NCI-H2171 treated with DMSO at 0.1 percent for 48 hours (cell line): ENCODE measurements at regions not wholly inside any gene's neighbourhood (a gene's known extent, or its start where the extent isn't known, plus 50 kb on each side); places are given as distances from the start of the nearest gene placed in this dataset.
"Not testable (repeated sequence)": the region's sequence is repeated elsewhere in the genome, so short reads cannot be mapped to it uniquely, and the experiment has no call there.

ENCODE experiments used
- DNase-seq: peaks from one replicate; lab custom pipeline; 2025; lab: John Stamatoyannopoulos, UW

DNA sequence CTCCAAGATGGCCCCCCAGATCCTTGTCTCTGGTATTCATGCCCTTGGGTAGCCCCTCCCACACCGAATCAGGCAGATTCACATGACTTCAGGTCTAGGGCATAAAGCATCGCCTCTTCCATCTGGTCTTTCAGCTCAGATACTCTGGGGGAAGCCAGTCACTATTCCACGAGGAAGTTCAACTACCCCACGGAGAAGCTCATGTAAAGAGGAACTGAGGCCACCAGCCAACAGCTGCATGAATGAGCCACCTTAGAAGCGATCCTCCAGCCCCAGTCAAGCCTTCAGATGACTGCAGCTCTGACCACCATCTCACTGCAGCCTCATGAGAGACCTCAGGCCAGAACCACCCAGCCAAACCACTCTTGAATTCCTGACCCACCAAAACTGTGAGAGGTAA, 54.1 kb downstream of the SOCS3 start:
- DNase-seq = no peak

DNA sequence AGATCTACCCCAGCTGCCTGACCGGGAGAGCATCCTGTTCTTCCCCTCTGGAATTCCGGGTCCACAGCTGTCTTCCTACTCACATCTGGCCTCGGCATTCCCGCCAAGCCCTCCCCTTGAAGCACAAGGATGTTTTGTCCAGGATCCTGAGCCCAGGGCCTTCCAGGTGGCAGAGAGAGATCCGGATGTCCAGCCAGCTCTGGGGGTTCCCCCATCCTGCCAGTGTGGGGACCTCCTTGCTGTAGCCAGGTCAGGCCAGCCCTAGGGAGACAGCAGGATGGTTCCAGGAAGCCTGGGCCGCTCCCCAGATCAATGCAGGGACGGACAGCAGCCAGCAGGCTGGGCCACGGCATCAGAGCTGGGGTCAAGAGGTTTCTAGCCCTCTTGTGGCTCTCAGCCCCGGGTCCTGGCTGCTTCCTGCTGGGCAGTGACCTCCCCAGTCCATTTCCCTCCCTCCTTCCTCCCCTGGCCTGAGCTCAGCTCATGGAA, 55.3 kb downstream of the SOCS3 start:
- DNase-seq = no peak

DNA sequence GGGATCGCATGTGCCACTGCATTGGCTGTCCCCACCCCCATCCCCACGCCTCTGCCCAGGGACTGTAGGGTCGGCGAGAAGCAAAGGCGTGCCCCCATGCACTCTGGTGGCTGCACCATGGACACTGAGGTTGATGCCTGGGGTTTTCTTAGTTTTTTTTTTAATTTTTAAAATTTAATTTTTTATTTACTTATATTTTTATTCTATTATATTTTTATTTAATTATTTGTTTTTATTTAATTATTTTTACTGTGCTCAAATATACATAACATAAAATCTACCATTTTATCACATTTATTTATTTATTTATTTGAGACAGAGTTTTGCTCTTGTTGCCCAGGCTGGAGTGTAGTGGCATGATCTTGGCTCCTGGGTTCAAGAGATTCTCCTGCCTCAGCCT, 57.4 kb downstream of the SOCS3 start:
- DNase-seq = no peak

DNA sequence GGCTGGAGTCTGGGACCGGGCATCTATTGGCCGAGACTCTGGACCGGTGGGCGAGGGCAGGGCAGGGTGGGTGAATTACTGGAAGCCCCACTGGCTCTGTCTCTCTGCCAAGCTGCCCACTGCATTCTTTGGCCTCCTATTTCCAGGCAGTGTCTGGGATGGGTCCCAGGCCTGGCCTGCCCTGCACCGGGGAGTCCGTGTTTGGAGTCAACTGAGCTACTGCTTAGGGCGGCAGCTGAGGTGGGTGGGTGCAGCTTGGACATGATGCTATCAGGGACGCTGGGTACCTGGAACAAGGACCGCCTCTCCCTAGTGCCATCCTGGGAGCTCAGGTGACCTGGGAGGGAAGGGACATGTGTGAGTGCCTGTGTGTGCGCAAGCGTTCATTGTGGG, 58.1 kb downstream of the SOCS3 start:
- no peak for DNase-seq

DNA sequence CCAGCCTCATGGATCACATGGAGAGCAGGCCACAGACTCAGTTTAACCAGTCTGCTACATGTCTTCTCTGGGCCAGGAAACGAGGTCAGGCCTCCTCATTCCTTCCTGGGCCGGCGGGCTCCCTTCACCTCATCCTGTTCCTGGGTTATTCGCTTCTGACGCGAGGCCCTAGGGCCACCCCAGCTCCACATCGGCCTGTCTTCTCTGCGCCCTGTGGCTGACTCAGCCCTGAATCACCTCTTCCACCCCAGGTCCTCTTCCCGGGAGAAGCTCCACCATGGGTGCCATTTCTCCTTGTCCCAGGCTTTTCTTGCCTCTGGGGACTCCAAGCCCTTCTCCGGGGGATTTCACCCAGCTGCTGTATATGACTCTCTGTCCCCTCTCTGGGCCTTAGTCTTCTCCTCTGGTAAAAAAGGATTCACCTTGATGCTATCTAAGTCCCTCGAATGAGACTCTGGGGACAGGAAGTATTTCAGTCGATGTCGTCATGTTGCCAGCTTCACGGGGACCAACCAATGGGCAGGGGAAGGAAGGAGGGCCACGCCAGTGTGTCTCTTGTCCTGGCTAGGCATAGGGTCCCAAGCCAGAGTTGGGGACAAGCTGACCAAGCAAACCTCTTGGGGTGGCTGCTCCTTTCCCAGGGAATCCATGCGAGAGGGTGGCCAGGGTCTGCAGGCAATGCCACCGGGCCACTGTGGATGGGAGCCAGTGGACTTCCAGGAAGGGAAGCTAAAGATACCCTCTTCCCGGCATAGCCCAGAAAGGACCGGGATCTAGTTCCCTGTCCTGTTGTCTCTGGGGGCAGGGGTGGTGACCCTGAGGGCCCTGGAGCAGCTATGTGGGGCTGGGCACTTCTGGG, 58.7 kb downstream of the SOCS3 start:
- no peak for DNase-seq

DNA sequence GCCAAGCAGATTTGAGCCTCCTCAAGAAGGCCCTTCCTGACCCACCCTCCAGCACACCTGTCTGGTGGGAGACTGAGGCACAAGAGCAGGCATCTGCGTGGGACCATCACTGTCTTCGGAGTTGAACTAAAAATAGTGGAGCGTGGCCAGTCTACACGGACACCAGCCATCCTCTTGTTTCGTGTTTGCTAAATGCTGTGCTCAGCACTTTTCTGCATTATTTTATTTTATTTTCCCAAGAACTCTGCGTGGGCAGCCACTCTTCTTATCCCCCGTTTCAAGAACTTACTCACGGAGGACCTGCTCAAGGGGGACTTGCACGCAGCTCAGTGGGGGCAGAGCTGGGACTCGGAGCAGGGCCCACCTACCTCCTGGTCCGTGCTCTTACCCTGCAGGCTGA, 60.8 kb downstream of the SOCS3 start:
- no peak for DNase-seq

DNA sequence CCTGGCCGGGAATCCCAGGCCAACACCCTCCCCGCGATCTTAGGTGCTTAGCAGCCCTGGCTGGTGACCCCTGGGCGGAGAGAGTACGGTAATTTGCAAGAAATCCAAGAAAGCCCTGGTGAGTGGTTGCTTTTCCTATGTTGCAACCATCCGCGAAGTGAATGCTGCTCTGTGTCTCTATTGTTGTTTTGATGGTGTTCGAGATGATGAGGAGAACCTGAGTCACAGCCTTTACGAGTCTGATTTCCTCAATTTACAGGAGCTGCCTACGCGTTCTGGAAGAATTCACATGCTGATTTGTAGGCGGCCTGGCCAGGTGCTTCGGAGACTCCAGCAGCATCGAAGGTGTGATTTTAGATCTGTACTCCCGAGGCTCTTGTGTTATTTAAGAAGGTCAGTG, 63.3 kb downstream of the TMEM235 start:
- DNase-seq = no peak

DNA sequence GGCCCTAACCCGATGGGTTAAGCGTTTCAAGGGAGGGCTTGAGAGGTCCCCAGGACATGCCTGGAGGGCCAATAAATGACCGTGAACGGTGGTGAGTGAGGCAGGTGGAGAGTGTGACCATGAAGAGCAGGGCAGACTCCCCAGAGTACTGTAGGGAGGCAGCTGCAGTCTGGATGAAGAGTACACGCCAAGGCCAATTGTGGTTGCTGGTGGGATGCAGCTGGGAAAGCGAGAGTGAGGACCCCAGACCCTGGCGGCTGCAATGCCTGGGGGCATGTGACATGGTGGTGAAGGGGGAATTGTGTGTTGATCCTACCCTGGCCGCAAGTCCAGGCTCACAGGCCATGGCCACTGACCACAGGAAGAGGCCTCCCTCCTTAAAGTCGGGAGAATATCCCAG, 62.9 kb downstream of the TMEM235 start:
- no peak for DNase-seq

DNA sequence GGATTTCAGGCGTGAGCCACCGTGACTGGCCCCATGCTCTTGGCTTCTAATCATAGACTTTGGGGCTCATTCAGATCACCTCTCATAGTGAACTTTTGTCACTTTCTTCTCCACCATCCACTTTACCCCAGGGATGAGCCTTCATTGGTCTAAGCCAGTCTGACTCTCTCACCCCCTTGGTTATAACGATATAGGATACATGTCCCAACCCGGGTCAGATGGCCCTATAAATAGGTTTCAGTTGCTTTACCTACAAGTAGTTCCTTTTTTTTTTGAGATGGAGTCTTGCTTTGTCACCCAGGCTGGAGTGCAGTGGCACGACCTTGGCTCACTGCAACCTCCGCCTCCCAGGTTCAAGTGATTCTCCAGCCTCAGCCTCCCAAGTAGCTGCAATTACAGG, 61.7 kb downstream of the TMEM235 start:
- DNase-seq = not testable (repeated sequence)

DNA sequence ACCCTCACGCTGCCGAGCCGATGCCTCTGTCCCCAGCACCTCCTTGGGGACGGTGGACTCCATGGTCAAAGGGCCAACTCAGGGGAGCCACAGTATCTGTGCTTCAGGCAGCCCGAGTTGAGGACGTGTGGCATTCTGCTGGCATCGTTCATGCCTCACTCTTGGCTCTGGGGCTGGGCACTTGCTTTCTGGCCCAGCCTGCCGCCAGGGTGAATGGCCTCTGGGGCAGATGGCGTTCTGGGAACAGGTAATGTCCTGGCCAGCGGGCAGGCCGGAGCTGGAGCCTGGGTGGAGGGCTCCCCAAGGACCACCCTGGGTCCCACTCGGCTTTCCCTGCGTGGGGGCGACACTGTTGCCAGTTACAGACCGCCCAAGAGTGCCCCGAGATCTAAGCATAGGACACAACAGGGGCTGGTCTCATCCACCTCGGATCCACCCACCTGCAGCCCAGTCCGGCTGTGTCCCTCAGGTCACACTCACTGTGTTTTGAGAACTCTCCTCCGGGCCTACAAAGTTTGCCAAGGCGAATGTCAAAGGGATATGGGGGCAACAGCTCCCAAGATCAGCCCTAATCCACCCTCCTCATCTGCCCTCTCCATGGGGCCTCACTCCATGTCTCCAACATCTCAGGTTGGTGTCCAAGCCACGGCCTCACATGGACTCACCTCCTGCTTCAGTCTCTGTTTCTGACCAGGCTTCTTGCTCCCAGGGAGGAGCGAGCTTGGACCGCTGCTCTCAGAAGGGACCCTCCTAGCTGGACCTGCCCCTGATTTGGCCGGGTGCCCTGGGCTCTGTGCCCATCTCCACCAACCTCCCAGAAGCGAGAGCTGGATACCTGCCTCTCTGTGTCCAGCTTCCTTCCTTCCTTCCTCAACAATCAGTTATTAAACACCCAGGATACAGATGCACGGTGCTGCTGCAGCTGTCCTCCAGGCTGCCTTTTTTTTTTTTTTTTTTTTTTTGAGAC, 60.8 kb downstream of the TMEM235 start:
- peak; percentile 27 for DNase-seq

DNA sequence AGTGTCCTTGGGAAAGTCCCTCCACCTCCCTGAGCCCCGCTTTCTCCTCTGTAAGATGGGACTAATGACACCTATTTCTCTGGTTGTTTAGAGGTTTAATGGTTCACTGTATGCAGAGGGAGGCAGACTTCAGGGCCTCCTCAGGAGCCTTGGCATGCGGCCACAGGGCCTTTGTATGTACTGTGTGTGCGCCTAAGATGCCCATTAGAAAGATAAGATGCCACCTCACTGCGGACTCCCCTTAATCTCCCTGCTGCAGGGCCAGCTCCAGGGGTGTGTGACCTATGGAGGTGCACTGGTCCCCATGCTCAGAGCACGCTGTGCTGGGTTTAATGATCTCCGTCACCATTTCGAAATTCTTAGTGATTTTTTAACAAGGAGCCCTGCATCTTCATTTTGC, 59.3 kb downstream of the TMEM235 start:
- DNase-seq = no peak
